ENCODE measurements at regions not wholly inside any gene's neighbourhood (a gene's known extent, or its start where the extent isn't known, plus 50 kb on each side); places are given as distances from the start of the nearest gene placed in this dataset.

DNA sequence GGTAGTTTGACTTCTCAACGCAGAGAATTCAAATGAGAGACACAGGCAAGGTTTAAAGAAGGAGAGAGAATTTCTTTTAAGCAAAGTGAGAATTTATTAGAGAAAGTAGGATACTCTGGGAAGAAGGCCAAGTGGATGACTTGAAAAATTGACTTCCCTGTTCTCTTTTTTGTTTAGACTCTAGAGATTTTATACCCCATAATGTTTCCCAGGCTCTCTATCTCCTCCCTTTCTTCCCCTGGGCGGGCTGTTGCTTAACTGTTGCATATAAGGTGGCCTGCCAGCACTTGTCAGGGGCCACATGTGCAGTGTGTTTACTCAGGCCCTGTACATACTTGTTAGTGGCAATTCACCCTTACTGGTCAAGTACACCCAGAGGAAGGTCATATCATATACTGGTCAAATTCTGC is 403.7 kb downstream of the SLC6A15 start:
- intact Hi-C loops (cut with DNase I, micrococcal nuclease), result loop anchor here in 1 of 2 experiments (10.0 kb wide), 1 partner anchor 1824 kb away; the partner anchor contains the start of gene TMTC2
- no peak for DNase-seq
- no peak for ATAC-seq (ENCODE audit: poor library complexity)
- ChIA-PET CTCF (no interaction called here), POLR2A (no interaction called here)
- no peaks in the 10 kb centered on the region for H3K4me1 Mint-ChIP-seq (ENCODE audit: low read depth)
- no peaks in the 10 kb centered on the region for H3K9me3 Mint-ChIP-seq
- H3K27ac Mint-ChIP-seq, result no peak overlapping the region
- H3K27ac ChIP-seq (ENCODE audit: low read depth in 1 of 2, low read length in 2 of 2), result no peak overlapping the region
- no peak overlapping the region for H3K4me3 Mint-ChIP-seq
- H3K36me3 Mint-ChIP-seq (ENCODE audit: low read depth), result no peaks in the 10 kb centered on the region
- H3K4me1 ChIP-seq (ENCODE audit: insufficient read depth, low read length), result no peaks in the 10 kb centered on the region
- no peaks in the 10 kb centered on the region for H3K9me3 ChIP-seq (ENCODE audit: control insufficient read depth in 1 of 2, insufficient read depth in 1 of 2, low read length in 2 of 2)
- no peak overlapping the region for H3K4me3 ChIP-seq (ENCODE audit: low read length)
- TF ChIP-seq, protein P1, sequence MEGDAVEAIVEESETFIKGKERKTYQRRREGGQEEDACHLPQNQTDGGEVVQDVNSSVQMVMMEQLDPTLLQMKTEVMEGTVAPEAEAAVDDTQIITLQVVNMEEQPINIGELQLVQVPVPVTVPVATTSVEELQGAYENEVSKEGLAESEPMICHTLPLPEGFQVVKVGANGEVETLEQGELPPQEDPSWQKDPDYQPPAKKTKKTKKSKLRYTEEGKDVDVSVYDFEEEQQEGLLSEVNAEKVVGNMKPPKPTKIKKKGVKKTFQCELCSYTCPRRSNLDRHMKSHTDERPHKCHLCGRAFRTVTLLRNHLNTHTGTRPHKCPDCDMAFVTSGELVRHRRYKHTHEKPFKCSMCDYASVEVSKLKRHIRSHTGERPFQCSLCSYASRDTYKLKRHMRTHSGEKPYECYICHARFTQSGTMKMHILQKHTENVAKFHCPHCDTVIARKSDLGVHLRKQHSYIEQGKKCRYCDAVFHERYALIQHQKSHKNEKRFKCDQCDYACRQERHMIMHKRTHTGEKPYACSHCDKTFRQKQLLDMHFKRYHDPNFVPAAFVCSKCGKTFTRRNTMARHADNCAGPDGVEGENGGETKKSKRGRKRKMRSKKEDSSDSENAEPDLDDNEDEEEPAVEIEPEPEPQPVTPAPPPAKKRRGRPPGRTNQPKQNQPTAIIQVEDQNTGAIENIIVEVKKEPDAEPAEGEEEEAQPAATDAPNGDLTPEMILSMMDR (IDR thresholded peaks at IDR 0.05), result no peak
- no peaks in the 10 kb centered on the region for H3K27me3 ChIP-seq (ENCODE audit: control insufficient read depth in 1 of 2, insufficient read depth in 2 of 2, low read length in 2 of 2)
- H3K36me3 ChIP-seq (ENCODE audit: insufficient read depth, low read length), result no peaks in the 10 kb centered on the region
- no peaks in the 10 kb centered on the region for H3K27me3 Mint-ChIP-seq

DNA sequence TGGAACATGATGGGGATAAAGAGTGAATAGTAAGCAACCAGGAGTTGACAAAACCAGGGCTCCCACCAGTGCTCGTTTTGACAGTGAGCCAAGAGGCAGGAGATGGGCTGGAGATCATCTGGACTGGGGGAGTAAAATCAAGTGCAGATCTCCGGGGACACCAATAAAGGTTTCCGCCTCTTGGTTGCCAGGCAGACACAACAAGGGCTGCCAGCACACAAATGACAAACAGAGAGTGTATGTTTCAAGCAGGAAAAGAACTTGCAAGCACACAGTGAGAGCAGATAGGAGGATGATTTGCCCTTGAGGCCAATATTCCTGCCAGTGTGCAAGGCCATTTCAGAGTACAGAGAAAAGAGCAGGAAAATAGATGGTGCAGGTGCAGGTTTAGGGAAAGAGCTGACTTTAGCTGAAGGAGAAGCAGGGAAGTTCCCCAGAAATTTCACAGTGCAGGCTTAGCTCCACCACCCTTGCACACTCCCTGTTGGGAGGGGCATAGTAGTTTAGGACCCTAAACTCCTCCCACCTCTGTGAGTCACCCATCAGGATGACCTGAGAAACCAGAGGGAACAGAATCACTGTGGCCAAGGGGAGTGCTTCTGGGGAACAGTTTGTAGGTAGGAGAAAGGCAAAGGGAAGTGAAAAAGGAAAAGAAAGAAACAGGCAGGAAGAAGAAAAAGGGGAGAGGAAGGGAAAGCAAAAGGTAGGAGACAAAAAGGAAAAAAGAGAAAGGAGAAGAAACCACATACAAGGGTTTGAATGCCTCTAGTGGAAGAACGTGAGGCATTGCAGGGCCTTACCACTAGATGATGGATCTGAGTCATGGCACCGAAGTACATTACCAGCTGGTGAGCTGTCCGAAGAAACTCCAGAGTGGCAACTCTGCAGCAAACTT is 404.4 kb downstream of the SLC6A15 start:
- Histone ChIP-seq H3K27ac (ENCODE audit: low read depth in 1 of 2, low read length in 2 of 2) (no peak overlapping the region), H3K27me3 (ENCODE audit: control insufficient read depth in 1 of 2, insufficient read depth in 2 of 2, low read length in 2 of 2) (no peaks in the 10 kb centered on the region), H3K9me3 (ENCODE audit: control insufficient read depth in 1 of 2, insufficient read depth in 1 of 2, low read length in 2 of 2) (no peaks in the 10 kb centered on the region), H3K4me1 (ENCODE audit: insufficient read depth, low read length) (no peaks in the 10 kb centered on the region), H3K4me3 (ENCODE audit: low read length) (no peak overlapping the region), H3K36me3 (ENCODE audit: insufficient read depth, low read length) (no peaks in the 10 kb centered on the region)
- ChIA-PET POLR2A (no interaction called here), CTCF (no interaction called here)
- no peak overlapping the region for H3K27ac Mint-ChIP-seq
- TF ChIP-seq, protein P1 (IDR thresholded peaks at IDR 0.05), result no peak
- DNase-seq (peak in 2 of 14 experiments; percentile 4 to 26), ATAC-seq (ENCODE audit: poor library complexity) (no peak)
- no peaks in the 10 kb centered on the region for H3K4me1 Mint-ChIP-seq (ENCODE audit: low read depth)
- H3K36me3 Mint-ChIP-seq (ENCODE audit: low read depth), result no peaks in the 10 kb centered on the region
- no peaks in the 10 kb centered on the region for H3K27me3 Mint-ChIP-seq
- H3K9me3 Mint-ChIP-seq, result no peaks in the 10 kb centered on the region
- intact Hi-C loops (cut with DNase I, micrococcal nuclease), result loop anchor here in 1 of 2 experiments (10.0 kb wide), 1 partner anchor 1823 kb away; the partner anchor contains the start of gene TMTC2
- no peak overlapping the region for H3K4me3 Mint-ChIP-seq

DNA sequence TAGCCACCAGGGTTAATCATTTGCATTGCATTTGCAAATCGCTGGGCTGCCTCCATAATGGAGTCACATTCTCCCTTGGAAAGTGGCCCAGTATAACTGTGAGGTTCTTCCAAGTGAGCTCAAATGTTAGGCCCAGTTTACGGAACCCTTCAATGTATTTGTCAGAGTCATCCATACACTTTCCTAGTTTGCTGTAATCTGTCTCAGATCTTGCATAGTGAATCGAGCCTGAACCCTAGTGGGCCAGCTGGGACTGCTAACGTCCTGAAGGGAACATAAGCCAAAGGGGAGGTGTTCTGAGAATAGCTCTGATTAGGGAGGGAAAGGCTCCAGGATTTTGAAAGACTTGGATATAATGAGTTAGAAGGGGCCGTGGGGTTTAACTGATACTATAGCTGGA is 406.3 kb downstream of the SLC6A15 start:
- DNase-seq (no peak), ATAC-seq (ENCODE audit: poor library complexity) (no peak)
- H3K4me3 ChIP-seq (ENCODE audit: low read length), result no peak overlapping the region
- no peaks in the 10 kb centered on the region for H3K9me3 ChIP-seq (ENCODE audit: control insufficient read depth in 1 of 2, insufficient read depth in 1 of 2, low read length in 2 of 2)
- Mint-ChIP-seq H3K9me3 (no peaks in the 10 kb centered on the region), H3K27ac (no peak overlapping the region), H3K4me3 (no peak overlapping the region), H3K36me3 (ENCODE audit: low read depth) (no peaks in the 10 kb centered on the region), H3K4me1 (ENCODE audit: low read depth) (no peaks in the 10 kb centered on the region), H3K27me3 (no peaks in the 10 kb centered on the region)
- intact Hi-C loops (cut with DNase I, micrococcal nuclease), result loop anchor here in 1 of 2 experiments (10.0 kb wide), 1 partner anchor 1821 kb away; the partner anchor contains the start of gene TMTC2
- TF ChIP-seq, protein P1 (IDR thresholded peaks at IDR 0.05), result no peak
- H3K4me1 ChIP-seq (ENCODE audit: insufficient read depth, low read length), result no peaks in the 10 kb centered on the region
- H3K27me3 ChIP-seq (ENCODE audit: control insufficient read depth in 1 of 2, insufficient read depth in 2 of 2, low read length in 2 of 2), result no peaks in the 10 kb centered on the region
- CTCF ChIA-PET, result no interaction called here
- POLR2A ChIA-PET, result no interaction called here
- H3K27ac ChIP-seq (ENCODE audit: low read depth in 1 of 2, low read length in 2 of 2), result no peak overlapping the region
- H3K36me3 ChIP-seq (ENCODE audit: insufficient read depth, low read length), result no peaks in the 10 kb centered on the region

All from CD4-positive, alpha-beta T cell (primary cell).